Myocyte (in vitro differentiated cells): ENCODE measurements at regions not wholly inside any gene's neighbourhood (a gene's known extent, or its start where the extent isn't known, plus 50 kb on each side); places are given as distances from the start of the nearest gene placed in this dataset.

Experiments used
- DNase-seq: peaks from one replicate; pipeline ENCODE4 v3.0.0-alpha.2; 2012; ENCODE audit warnings: low read depth

- no peak for DNase-seq
Measured at GRCh38 chr1:83735526-83735925, 263.4 kb downstream of the TTLL7 start.

DNA sequence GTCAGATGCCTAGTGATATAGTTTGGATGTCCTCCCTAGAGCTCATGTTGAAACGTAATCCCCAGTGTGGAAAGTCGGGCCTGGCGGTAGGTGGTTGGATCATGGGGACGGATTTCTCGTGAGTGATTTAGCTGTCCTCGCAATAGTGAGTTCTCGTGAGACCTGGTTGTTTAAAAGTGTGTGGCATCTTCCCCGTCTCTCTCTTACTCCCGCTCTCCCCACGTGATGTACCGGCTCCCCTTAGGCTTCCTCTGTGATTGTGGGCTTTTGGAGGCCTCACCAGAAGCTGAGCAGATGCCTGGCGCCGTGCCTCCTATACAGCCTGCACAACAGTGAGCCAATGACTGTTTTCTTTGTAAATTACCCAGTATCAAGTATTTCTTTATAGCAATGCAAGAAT lies 264.5 kb downstream of the TTLL7 start:
- no peak for DNase-seq

- DNase-seq, result no peak
Measured at GRCh38 chr1:83725735-83726360, 273.1 kb downstream of the TTLL7 start.

DNA sequence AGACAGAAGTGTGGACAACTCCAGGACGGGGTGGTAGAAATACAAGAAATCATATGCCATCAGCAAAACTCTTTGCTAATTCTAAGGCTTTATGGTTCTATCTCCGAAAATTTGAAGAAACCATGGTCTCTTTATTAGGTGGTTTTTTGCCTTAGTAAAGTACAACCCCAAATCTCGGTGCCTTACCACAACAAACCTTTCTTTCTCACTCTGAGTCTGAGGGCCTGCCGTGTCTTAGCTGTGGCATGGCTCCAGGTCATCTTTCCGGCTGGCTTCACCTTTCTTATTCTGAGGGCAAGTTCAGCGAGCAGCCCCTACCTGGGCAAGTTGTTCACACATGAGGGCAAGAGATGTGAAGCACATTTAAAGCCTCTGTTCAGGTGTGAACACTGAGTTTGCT lies 280.6 kb downstream of the TTLL7 start:
- DNase-seq, result no peak

DNA sequence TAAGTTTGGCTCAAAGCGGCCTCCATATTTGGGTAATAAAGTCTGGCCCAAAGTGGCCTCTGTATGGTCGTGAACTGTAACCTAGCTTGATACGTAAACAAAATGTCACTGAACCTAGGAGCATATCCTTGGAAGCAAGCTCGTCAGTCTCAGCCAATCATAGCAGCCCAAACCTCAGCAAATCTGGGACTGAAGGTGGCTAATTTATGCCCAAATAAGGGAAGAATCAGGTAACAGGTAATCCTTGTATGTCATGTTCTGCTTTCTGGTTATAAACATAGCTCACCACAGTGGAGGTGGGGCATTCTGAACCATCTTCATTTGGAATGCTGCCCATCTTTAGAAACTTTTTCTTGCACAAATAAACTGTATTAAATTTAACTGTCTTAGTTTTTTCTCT lies 281.1 kb downstream of the TTLL7 start:
- no peak for DNase-seq

GRCh38 chr1:83716641-83717040 lies 282.3 kb downstream of the TTLL7 start:
- no peak for DNase-seq

DNA sequence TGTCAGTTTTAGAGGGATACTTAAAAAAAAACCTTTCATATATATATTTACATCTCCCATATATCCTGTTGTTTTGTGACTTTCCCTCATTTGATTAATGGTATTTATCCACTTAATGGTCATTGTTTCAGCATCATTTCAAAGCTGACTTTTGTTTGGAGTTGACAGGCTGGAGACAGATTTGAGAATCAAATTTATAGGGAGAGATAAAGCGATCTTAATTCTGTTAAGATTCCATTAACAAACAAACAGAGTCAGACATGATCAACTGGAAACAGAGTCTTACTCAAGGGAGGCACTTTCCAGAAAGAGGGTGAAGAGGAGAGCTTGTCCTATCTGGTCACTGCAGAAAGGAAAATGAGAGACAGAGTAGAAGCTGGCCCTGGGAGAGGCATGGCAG lies 283.4 kb downstream of the TTLL7 start:
- DNase-seq, result no peak

DNA sequence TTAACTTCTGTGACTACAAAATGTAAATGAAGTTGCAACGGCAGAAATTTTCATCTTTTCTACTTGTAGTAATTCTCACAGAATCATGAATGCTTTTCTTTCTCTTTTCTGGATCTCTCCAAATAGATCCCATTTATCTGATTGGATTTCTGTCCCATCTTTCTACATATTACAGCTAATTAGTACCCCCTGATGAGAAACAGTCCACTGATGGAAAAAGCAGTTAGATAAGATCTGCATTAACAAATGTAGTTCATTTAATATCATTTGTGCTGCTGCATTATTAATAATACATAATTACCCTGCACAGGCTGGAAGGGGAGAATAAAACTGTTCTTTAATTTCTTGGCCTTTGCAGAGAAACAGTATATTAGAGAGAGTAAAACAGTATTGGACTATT lies 289.3 kb downstream of the TTLL7 start:
- no peak for DNase-seq

DNA sequence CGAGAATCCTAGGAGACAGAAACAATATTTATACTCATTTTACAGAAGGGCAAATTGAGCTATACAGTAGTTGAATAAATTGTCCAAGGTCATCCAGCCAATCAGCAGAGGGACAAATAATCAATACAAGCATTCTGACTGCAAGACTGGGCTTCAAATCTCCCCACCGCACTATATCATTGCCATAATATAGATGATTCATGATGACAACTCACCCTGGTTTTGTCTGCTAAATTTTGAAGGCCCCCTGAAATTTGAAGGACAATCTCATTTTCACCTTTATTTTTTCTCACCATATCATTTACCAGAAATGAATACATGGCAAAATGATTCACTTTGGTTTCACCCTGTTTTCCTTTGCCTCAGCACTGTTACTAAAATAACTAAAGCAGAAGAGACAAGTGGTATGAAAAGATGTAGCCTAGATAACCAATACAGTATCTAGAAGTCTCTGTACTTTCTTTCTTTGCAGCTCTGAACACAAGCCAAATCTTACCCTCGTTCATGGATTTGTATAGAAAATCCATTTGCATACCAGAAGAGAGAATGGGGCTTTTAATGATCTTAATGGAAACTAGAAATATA lies 292.5 kb downstream of the TTLL7 start:
- DNase-seq, result no peak

- DNase-seq, result no peak
Measured at GRCh38 chr1:83705091-83705490, 293.8 kb downstream of the TTLL7 start.

GRCh38 chr1:83704350-83704749 lies 294.6 kb downstream of the TTLL7 start:
- DNase-seq, result no peak

GRCh38 chr1:83702356-83702755 lies 296.6 kb downstream of the TTLL7 start:
- no peak for DNase-seq

DNA sequence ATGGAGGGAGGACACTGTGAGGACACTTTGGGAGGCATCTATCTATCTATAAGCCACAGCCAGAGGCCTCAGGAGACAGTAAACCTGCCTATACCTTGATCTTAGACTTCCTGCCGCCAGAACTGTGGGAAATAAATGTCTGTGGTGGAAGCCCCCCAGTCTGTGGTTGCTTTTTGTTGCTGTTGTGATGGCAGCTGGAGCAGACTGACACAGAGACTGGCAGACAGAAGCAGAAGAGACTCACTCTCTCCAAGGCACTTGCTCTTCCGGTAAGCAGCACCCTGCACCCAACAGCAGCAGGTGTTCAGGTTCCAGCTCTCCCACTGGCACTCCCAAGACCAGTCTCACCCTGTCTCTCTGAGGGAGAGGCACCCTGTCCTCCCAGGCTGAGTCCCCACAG lies 297.6 kb downstream of the TTLL7 start:
- DNase-seq, result no peak

GRCh38 chr1:83698644-83699043 lies 300.3 kb downstream of the TTLL7 start:
- no peak for DNase-seq

DNA sequence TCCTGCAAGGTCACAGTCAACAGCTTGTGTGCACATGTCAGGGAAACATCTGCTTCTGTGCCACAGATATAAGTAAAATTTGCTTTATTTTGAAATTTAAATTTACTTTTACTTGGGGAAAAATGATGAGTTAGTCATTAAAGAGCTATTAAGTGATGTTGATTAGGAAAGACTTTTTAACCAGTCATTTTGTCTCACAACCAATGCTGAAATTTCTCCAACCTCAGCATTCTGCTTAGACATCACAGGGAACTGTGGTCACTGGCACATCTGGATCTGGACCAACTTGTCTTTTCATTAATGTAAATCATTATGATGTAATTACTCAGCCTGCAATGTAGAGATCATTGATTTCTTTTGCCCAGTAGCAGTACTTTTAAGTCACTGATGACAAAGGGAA lies 301.0 kb downstream of the TTLL7 start:
- no peak for DNase-seq

DNA sequence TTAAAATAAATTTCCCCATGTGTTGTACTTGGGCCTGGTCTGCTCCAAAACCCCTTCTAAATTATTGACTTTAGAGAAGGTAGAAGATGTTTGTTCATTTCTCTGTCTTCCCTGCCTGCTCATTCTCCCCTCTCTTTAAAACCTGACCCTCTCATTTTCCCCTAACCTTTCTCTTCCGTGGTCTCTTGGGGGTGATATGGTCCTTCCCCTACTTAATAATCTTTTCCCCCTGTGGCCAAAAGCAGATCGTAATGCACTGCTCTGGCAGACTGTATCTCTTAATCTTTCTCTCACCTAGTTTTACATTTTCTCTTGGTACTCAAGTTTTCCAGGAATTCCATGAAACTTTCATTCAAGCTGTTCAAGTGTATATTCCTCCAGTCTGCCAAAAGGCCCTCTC lies 301.7 kb downstream of the TTLL7 start:
- no peak for DNase-seq

- no peak for DNase-seq
Measured at GRCh38 chr1:83694449-83694848, 304.5 kb downstream of the TTLL7 start.

DNA sequence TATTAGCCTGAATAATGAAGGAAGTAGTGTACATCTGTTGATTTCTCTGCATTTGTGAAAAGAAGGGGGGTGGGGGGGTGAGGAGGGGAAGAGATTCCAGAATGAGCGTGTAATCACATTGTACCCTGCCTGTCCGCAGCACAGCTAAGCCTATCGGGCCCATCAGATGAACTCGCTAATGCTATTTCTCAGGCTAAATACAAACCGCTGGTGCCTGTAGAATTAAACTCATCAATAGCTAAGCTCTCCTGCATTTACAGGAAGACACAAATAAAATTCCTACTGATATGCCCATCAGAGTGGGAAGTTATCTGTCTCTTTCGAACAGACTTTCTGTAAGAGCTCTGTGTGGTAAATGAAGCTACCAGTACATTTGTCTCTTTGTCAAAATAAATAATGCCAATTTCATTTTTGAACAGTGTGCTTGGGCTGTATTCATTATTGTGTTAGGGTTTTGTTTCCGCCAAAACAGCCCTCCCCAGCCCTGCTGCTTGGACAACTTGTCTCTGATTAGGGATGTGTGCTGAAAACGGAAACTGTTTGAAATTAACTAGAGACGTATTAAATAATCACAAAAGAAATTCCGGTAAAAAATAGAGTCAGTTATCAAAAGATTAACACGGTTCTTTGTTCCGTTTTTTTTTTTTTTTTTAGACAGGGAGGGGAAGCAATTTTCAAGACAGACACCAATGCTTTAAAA lies 305.4 kb downstream of the TTLL7 start:
- DNase-seq, result no peak

DNA sequence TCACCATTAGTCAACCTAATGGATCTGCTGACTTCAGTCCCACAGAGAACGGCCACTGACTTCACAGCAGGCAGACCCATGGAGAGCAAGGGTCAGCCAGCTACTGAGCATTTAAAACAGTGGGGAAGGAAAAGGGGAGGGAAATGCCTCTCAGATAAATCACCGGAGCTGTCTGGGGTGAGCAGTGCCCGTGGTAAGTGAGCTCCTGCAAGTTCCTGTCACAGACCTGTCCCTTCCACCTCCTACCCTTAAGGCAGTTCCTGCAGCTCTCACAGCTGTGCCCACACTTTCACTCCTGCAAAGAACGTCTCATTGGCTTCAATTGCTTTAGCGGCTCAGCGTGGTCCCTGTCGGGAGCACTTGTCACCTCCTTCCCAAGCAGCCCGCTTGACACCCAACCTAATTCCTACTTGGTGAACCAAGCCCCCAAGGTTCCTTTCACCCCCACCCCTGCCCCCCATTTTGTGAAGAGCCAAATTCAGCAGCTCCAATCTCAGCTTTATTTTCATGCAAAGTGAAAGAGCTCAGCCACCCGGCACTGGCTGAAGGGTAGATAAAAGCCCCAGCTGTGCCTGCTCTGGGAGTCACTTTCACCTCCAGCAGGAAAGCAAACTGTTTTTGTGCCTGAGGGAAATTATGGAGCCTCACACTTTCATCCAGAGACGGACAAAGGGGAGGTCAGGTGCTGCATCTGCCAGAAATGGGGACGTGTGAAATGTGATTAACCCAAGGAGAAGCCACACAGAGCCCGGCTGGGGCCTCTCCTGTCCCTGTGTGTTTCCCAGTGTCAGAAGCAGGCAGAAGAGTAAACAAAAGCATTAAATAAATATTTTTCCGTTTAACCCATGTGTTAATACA lies 306.2 kb downstream of the TTLL7 start:
- DNase-seq, result peak; percentile 2

DNA sequence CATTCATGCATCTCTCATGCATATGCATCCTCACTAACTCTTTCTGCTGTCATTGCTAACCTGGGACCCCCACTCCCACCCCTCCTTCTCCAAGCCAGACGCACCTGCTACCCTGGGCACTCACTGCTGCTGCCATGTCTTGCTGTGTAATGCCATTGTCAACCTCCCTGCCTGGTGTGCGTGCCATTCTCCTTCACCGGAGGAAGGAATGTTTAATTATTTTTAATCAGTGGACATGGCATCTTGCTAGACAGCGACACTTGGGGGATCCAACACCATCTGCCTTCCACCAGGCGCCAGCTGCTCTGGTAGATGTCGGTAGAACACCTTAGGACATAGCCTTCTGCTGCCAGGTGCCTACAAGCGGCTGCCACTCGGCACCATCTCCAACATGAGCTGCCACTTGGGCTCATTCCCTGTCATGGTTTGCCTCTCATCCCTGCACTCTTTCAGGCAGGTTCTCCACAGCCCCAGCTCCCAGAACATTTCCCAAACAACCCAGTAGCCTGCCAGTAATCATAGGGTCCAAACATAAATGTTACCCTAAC lies 306.9 kb downstream of the TTLL7 start:
- no peak for DNase-seq
